GM21381 (cell line): ENCODE measurements at regions not wholly inside any gene's neighbourhood (a gene's known extent, or its start where the extent isn't known, plus 50 kb on each side); places are given as distances from the start of the nearest gene placed in this dataset.

Experiments used
- ATAC-seq: cut with Tn5 transposase; IDR thresholded peaks from one replicate; pipeline ENCODE4 v1.9.1; 2021; ENCODE audit warnings: mild to moderate bottlenecking, moderate library complexity; ENCODE audit not compliant: unreplicated experiment

DNA sequence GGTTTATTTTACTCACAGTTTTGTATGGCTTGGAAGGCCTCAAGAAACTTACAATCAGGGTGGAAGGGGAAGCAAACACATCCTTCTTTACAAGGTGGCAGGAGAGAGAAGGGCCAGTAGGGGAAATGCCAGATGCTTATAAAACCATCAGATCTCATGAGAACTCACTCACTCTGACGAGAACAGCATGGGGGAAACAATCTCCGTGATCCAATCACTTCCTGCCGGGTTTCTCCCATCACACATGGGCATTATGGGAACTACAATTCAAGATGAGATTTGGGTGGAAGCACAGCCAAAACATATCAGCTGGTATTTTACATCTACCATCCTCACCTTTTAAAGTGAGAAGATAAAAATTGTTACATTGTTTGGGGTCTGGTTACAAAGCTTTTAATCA lies 427.9 kb upstream of the CDH7 start:
- no peak for ATAC-seq

- no peak for ATAC-seq
Measured at GRCh38 chr18:65298422-65298821, 452.4 kb upstream of the CDH7 start.

DNA sequence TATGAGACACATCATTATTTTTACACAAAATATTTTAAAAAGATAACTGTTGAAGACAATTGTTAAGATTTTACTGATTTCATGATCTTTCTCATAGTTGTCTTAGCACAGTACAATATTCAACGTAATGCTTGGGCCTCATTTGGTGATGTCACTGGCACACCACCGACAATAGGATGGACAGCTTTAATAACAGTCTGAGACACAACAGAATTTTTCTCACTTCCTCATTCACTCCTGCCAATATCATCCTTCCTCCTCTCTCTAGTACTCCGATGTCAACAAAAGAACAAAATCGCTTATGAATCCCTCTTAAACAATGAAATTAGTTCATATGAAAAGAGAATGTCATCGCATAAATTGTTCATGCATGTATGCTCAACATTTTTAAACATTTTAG lies 461.9 kb upstream of the CDH7 start:
- no peak for ATAC-seq

DNA sequence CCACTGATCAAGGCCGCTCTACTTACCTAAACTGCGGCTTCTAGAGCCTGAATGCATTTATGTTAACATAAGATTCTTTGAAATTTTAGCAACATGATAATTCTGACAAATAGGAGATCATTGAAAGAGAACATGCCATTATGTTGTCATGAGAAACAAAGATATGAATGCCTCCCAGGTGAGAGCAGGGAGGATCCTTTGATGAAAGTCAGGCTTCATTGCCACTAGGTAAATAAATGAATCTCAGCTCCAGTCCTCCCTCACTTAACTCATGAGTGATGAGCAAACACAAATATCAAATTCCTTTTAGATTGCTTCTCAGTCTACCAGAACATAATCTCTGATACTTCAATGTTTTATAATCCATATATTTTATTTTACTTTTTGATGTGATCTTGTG lies 463.2 kb upstream of the CDH7 start:
- no peak for ATAC-seq

- no peak for ATAC-seq
Measured at GRCh38 chr18:65282096-65282495, 468.7 kb upstream of the CDH7 start.

DNA sequence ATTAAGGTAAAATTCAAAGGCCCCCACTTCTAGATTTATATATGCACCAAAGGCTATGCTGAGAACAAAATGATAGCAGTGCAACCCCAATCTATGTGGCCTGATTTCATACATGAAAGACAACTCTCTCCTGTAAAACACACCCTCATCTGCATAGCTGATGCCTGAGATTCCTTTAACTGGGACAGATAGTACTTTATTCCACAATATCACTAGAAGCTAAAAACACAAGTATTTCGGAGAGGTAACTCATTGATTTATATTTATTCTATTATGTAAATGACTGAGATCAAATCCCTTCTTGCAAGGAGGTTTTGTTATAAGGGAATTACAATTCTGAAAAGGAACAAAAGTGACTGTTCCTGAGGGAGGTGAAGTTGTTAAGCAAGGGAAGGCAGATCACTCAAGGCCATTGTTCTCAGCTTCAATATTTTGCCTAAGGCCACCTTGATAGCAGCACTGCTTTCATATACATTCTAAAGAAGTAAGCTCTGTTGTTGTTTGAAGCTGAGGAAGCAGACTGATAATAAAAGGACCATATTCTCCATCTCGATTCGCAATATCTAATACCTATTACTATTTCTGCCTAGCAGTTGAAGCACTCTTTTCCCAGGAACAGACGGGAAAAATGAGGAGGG lies 471.0 kb upstream of the CDH7 start:
- ATAC-seq, result no peak

DNA sequence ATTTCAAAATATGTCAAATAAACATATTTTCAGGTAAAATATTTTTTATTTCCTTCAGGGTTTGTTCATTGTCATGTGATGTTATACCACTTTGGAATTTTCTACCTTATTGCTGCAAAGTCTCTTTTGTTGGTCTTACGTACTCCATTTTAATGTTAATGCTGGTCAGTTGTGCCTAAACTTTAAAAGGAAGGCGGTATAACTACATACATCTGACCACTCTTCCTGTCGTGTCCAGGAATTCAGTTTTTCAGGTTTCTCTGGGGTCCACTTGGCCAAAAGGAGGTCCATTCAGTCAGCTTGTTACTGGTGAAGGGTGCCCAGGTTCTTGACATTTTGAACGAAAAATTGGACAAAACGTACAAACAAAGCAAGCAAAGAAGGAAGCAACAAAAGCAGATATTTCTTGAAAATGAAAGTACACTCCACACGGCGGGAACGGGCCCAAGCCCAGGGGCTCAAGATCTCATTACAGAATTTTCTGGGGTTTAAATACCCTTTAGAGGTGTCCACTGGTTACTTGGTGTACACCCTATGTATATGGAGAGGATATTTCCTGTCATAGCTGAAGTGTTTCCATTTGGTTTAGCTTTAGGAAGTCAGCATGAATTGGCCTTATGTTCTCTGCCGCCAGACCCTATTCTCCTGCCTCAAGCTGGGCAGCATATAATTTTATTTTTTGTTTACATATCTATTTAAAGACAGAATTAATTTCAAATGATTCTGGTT lies 471.7 kb upstream of the CDH7 start:
- ATAC-seq, result no peak

- no peak for ATAC-seq
Measured at GRCh38 chr18:65269375-65269774, 481.4 kb upstream of the CDH7 start.

DNA sequence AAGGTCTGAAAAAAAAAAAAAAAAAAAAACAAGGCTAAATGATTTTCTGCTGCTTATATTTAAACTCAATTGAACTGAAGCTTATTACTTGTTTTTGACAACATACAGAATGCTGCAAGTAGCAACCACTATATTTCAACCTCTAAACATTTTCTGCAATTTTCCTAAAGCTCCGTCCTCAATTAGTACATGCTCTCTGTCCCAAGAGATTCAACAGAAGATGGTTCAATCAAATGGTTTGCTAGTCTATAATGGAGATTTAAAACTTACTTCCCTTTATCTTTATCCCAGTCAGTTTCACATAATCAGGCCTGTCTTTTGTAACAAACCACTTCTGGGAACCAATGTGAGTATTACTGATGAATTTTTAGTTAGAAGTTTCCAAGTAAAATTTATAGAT lies 485.1 kb upstream of the CDH7 start:
- ATAC-seq, result no peak

DNA sequence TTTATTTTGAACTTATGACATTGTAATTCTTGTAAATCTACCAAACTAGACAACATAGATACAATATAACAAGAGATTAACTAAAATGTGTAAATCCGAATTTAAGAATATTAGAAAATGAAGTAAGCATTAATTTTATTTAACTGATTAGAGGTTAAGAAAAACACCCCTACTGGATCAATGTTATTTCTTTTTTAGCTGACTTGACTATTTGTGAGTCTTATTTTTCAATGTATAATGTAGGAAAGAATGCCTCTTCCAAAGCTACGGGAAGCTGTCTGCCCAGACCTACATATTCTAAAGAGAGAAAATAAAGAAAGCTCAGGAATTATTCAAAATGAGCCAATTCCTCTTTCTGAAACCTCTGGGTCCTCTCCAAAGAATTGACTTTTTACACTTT lies 490.8 kb upstream of the CDH7 start:
- no peak for ATAC-seq

- ATAC-seq, result no peak
Measured at GRCh38 chr18:65259403-65259802, 491.4 kb upstream of the CDH7 start.

- no peak for ATAC-seq
Measured at GRCh38 chr18:65257149-65257548, 493.7 kb upstream of the CDH7 start.

DNA sequence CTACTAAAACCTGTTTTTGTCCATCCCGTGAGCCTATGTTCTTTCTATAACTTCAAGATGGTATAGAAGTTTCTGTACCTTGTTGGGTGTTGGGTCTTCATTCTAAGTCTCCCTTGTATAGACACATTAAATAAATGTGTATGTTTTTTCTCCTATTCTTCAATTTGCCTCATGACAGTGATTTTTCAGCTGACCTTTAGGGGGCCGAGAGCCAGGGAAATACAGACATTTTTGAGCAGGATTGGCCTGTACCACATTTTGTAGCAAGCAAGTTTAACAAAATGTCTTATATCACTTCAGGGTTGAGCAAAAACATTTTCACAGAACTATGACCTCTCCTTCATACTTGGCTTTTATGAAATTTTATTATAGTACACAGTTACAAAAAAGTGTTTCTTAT lies 495.4 kb upstream of the CDH7 start:
- ATAC-seq, result no peak

DNA sequence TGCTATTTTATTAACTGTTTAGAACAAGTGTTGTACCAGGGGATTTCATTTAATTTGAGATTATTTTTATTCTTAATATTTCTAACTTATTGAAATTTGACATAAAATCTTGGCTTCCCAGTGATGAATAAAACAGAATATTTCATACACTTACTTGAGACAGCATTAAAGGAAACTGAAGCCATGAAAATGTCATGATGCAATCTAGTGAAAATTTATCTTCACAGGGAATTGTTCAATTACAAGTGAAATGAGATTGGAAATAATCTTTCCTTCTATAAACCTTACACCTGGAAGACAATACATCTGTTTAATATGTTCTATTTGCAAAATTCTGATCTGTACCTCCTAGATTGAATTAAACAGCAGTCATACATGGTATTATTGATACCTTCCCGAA lies 511.0 kb upstream of the CDH7 start:
- no peak for ATAC-seq

DNA sequence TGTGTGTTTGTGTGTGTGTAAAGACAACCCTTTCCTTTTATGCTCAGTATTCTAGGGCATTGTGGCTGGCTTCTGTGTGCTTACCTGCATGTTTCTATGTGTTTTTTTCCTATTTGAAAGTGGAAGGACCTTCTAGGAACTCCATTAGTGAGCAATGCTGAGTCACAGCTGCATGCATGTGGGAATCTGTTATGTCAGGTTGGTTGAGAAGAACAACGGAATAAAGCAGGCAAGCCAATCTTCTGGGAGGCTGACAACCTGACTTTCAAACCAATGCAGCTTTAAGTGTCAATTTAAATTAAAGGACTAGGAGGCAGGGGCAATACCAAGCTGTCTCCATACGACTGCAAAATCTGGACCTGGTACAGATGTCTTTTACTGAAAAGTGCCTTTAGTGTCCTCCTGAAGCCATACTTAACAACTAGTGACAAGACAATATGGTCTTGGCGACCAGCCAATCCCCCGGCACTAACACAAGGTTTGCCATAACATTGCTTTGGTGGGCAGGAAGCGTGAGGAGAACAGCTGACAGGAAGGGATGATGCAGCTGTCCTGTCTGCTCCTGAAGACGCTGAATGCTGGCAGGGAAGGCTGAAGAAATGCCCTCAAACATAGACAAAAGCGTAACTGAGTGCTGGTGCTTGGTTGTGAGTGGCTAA lies 514.7 kb upstream of the CDH7 start:
- ATAC-seq, result no peak

- no peak for ATAC-seq
Measured at GRCh38 chr18:65230311-65230710, 520.5 kb upstream of the CDH7 start.

DNA sequence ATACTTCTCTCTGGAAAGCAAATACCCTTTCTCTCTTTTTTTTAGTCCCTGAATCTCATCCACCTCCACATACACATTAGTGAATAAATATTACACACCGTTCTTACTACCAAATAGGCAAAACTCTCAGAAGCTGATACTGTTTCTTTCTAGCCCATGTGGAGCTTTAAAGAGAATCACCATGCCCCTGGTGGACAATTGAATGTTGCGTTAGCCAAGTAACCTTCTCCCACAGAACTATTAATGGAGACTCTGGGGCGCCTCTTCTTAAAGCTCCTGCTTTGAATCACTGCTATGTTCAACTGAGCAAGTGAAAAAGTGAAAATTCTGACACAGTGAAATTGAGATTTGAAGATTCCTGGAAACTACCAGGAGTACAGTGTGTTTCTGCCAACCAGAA lies 522.8 kb upstream of the CDH7 start:
- ATAC-seq, result no peak

DNA sequence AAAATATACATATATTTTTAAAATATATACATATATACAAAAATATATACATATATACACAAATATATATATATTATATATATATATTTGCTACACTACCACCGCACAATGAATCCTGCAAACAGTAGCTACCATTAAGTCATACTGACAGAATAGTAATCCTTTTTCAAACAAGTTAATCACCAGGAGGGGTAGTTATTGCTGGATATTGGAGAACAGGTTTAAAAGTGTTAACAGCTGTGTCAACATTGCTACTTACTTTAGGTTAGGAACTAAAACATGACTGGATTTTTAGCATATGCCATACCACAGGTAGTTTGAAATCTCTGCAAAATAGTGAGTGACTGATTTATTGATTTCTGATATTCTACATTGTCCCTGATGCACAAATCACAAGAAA lies 529.1 kb upstream of the CDH7 start:
- no peak for ATAC-seq

DNA sequence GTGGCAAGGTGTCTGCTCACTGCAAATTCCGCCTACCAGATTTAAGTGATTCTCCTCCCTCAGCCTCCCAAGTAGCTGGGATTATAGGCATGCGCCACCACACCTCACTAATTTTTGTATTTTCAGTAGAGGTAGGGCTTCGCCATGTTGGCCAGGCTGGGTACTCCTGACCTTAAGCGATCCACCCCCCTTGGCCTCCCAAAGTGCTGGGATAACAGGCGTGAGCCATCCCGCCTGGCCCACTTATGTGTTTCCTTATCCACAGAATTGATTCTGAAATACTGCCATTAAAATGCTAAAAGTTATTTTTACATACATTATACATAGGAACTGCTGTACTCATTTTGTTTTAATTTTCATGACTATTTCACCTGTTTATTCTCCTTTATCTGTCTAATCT lies 529.7 kb upstream of the CDH7 start:
- no peak for ATAC-seq

- ATAC-seq, result no peak
Measured at GRCh38 chr18:65215865-65216466, 534.8 kb upstream of the CDH7 start.

GRCh38 chr18:65214456-65214855 lies 536.4 kb upstream of the CDH7 start:
- no peak for ATAC-seq
